ENCODE measurements at regions not wholly inside any gene's neighbourhood (a gene's known extent, or its start where the extent isn't known, plus 50 kb on each side); places are given as distances from the start of the nearest gene placed in this dataset.

DNA sequence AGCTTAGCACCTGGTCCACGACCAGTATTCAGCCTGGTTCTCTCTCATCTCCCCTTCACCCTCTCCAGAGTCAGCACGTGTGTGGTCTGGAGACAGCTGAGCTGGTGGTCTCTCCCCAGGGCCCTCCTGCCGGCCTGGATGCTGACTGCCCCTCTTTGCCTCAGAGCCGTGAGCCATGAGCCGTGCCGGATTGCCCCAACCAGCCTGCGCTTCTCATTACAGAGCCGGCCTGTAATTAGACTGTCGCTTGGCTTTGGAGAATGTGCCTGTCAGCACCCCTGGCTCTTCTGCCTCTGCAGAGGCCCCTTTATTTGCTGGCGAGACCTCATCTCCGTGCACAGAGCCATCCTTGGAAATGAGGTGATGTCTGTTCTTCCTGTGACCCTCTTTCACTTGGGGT is 118.7 kb upstream of the BOD1 start:
- no peak for TF ChIP-seq FOXO1 (CRISPR knock-in tag; IDR thresholded peaks at IDR 0.05)
- no peak for TF ChIP-seq NFE2L1 (CRISPR knock-in tag; IDR thresholded peaks at IDR 0.05; ENCODE audit: borderline replicate concordance)
- TF ChIP-seq NPAS2 (CRISPR knock-in tag; IDR thresholded peaks at IDR 0.05; ENCODE audit: borderline replicate concordance) = no peak
- TF ChIP-seq, protein P1, sequence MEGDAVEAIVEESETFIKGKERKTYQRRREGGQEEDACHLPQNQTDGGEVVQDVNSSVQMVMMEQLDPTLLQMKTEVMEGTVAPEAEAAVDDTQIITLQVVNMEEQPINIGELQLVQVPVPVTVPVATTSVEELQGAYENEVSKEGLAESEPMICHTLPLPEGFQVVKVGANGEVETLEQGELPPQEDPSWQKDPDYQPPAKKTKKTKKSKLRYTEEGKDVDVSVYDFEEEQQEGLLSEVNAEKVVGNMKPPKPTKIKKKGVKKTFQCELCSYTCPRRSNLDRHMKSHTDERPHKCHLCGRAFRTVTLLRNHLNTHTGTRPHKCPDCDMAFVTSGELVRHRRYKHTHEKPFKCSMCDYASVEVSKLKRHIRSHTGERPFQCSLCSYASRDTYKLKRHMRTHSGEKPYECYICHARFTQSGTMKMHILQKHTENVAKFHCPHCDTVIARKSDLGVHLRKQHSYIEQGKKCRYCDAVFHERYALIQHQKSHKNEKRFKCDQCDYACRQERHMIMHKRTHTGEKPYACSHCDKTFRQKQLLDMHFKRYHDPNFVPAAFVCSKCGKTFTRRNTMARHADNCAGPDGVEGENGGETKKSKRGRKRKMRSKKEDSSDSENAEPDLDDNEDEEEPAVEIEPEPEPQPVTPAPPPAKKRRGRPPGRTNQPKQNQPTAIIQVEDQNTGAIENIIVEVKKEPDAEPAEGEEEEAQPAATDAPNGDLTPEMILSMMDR (CRISPR knock-in tag; IDR thresholded peaks at IDR 0.05) = no peak
- no peak for TF ChIP-seq TAF15 (IDR thresholded peaks at IDR 0.05; ENCODE audit: low read depth, low read length, poor library complexity, severe bottlenecking)
- TF ChIP-seq EZH2 (conservative IDR thresholded peaks at IDR 0.05; ENCODE audit: low read depth, low read length) = no peak
- TF ChIP-seq ZNF616 (CRISPR knock-in tag; IDR thresholded peaks at IDR 0.05; ENCODE audit: low read depth) = no peak
- TF ChIP-seq SP140L (CRISPR knock-in tag; IDR thresholded peaks at IDR 0.05; ENCODE audit: borderline replicate concordance) = no peak

All from HepG2 (cell line).